Stimulated activated naive B cell treated with anti-CD40 and anti-IgM and Interleukin-4, amounts not matched to agents 10 μg/mL and 1 μg/mL and 100 μg/mL, for 72 hours (primary cell): ENCODE measurements at regions not wholly inside any gene's neighbourhood (a gene's known extent, or its start where the extent isn't known, plus 50 kb on each side); places are given as distances from the start of the nearest gene placed in this dataset.
"Not testable (repeated sequence)": the region's sequence is repeated elsewhere in the genome, so short reads cannot be mapped to it uniquely, and the experiment has no call there.

Experiments used
- ATAC-seq, 2 donors: fragments of 150-1000 bp; cut with Tn5 transposase; replicated peaks; 2 replicates each; pipeline ENCODE4 v1.10.0; 2021; ENCODE audit warnings: moderate library complexity in 1 of 2
- DNase-seq: peaks from one replicate; pipeline ENCODE4 v3.0.0; 2021
- H3K27ac Mint-ChIP-seq: one replicate; pipeline ENCODE4 v1.8.0; 2022; ENCODE audit warnings: mild to moderate bottlenecking, mixed read lengths
- H3K27me3 Mint-ChIP-seq, 2 donors: one replicate each; pipeline ENCODE4 v1.8.0; 2022; ENCODE audit warnings: mixed read lengths in 2 of 2
- H3K36me3 Mint-ChIP-seq, 2 donors: one replicate each; pipeline ENCODE4 v1.8.0; 2022; ENCODE audit warnings: mixed read lengths in 2 of 2, mild to moderate bottlenecking in 1 of 2
- H3K4me1 Mint-ChIP-seq, 2 donors: one replicate each; pipeline ENCODE4 v1.8.0; 2022; ENCODE audit warnings: mixed read lengths in 2 of 2, mild to moderate bottlenecking in 1 of 2
- H3K4me3 Mint-ChIP-seq, 2 donors: one replicate each; pipeline ENCODE4 v1.8.0; 2022; ENCODE audit warnings: mild to moderate bottlenecking in 2 of 2, mixed read lengths in 2 of 2, moderate library complexity in 1 of 2
- H3K9me3 Mint-ChIP-seq, 2 donors: one replicate each; pipeline ENCODE4 v1.8.0; 2022; ENCODE audit warnings: mixed read lengths in 2 of 2, mild to moderate bottlenecking in 1 of 2

GRCh38 chr7:136275794-136276193 is 298.6 kb upstream of the MTPN start:
- Mint-ChIP-seq H3K36me3 (no peaks in the 10 kb centered on the region), H3K4me3 (no peak overlapping the region), H3K27ac (no peak overlapping the region), H3K27me3 (no peaks in the 10 kb centered on the region), H3K4me1 (no peaks in the 10 kb centered on the region), H3K9me3 (peaks cover 0 to 3% of the 10 kb centered on the region in 2 donors)
- no peak for DNase-seq
- ATAC-seq = no peak

GRCh38 chr7:136274636-136275345 is 297.6 kb upstream of the MTPN start:
- ATAC-seq (no peak), DNase-seq (no peak)
- no peak overlapping the region for H3K27ac Mint-ChIP-seq
- no peak overlapping the region for H3K4me3 Mint-ChIP-seq
- H3K36me3 Mint-ChIP-seq = no peaks in the 10 kb centered on the region
- no peaks in the 10 kb centered on the region for H3K4me1 Mint-ChIP-seq
- H3K27me3 Mint-ChIP-seq = no peaks in the 10 kb centered on the region
- H3K9me3 Mint-ChIP-seq = peaks cover 2 to 4% of the 10 kb centered on the region in 2 donors

GRCh38 chr7:136272934-136273333 is 295.8 kb upstream of the MTPN start:
- Mint-ChIP-seq H3K27ac (no peak overlapping the region), H3K4me3 (no peak overlapping the region), H3K4me1 (no peaks in the 10 kb centered on the region), H3K27me3 (no peaks in the 10 kb centered on the region), H3K9me3 (peaks cover 8 to 17% of the 10 kb centered on the region in 2 donors), H3K36me3 (no peaks in the 10 kb centered on the region)
- no peak for ATAC-seq
- no peak for DNase-seq

- Mint-ChIP-seq H3K4me3 (no peak overlapping the region), H3K9me3 (peaks cover 18 to 31% of the 10 kb centered on the region in 2 donors), H3K36me3 (no peaks in the 10 kb centered on the region), H3K27me3 (no peaks in the 10 kb centered on the region), H3K4me1 (no peaks in the 10 kb centered on the region), H3K27ac (no peak overlapping the region)
- DNase-seq (no peak), ATAC-seq (no peak)
Measured at GRCh38 chr7:136267822-136268221, 290.7 kb upstream of the MTPN start.

- Mint-ChIP-seq H3K4me1 (no peaks in the 10 kb centered on the region), H3K27me3 (no peaks in the 10 kb centered on the region), H3K4me3 (no peak overlapping the region), H3K27ac (no peak overlapping the region), H3K36me3 (no peaks in the 10 kb centered on the region), H3K9me3 (peaks cover 23 to 36% of the 10 kb centered on the region in 2 donors)
- DNase-seq (no peak), ATAC-seq (no peak)
Measured at GRCh38 chr7:136266457-136266856, 289.3 kb upstream of the MTPN start.

GRCh38 chr7:136264304-136264703 is 287.1 kb upstream of the MTPN start:
- H3K4me1 Mint-ChIP-seq, H3K27me3 Mint-ChIP-seq, DNase-seq, H3K27ac Mint-ChIP-seq, ATAC-seq, H3K36me3 Mint-ChIP-seq, H3K4me3 Mint-ChIP-seq: not testable (repeated sequence)
- peaks cover 30 to 41% of the 10 kb centered on the region in 2 donors for H3K9me3 Mint-ChIP-seq

- not testable (repeated sequence) for ATAC-seq, DNase-seq, H3K27me3 Mint-ChIP-seq, H3K4me1 Mint-ChIP-seq, H3K4me3 Mint-ChIP-seq, H3K27ac Mint-ChIP-seq, H3K36me3 Mint-ChIP-seq
- H3K9me3 Mint-ChIP-seq = peaks cover 28 to 31% of the 10 kb centered on the region in 2 donors
Measured at GRCh38 chr7:136263112-136263860, 286.1 kb upstream of the MTPN start.

GRCh38 chr7:136260591-136260990 is 283.4 kb upstream of the MTPN start:
- not testable (repeated sequence) for H3K36me3 Mint-ChIP-seq, ATAC-seq, H3K27ac Mint-ChIP-seq, H3K27me3 Mint-ChIP-seq, H3K4me1 Mint-ChIP-seq, DNase-seq, H3K4me3 Mint-ChIP-seq
- H3K9me3 Mint-ChIP-seq = peaks cover 20 to 22% of the 10 kb centered on the region in 2 donors

- ATAC-seq (no peak), DNase-seq (no peak)
- Mint-ChIP-seq H3K4me1 (no peaks in the 10 kb centered on the region), H3K36me3 (no peaks in the 10 kb centered on the region), H3K4me3 (no peak overlapping the region), H3K9me3 (peaks cover 18% of the 10 kb centered on the region in 2 donors), H3K27ac (no peak overlapping the region), H3K27me3 (no peaks in the 10 kb centered on the region)
Measured at GRCh38 chr7:136259074-136259473, 281.9 kb upstream of the MTPN start.

GRCh38 chr7:136256491-136256890 is 279.3 kb upstream of the MTPN start:
- Mint-ChIP-seq H3K27me3 (no peaks in the 10 kb centered on the region), H3K27ac (no peak overlapping the region), H3K4me1 (no peaks in the 10 kb centered on the region), H3K36me3 (no peaks in the 10 kb centered on the region), H3K9me3 (peaks cover 9% of the 10 kb centered on the region in 2 donors), H3K4me3 (no peak overlapping the region)
- ATAC-seq (no peak), DNase-seq (no peak)

GRCh38 chr7:136254148-136254547 is 277.0 kb upstream of the MTPN start:
- Mint-ChIP-seq H3K27ac (no peak overlapping the region), H3K4me3 (no peak overlapping the region), H3K9me3 (peaks cover 0 to 2% of the 10 kb centered on the region in 2 donors), H3K4me1 (no peaks in the 10 kb centered on the region), H3K36me3 (no peaks in the 10 kb centered on the region), H3K27me3 (no peaks in the 10 kb centered on the region)
- DNase-seq = no peak
- ATAC-seq = no peak

GRCh38 chr7:136251826-136252225 is 274.7 kb upstream of the MTPN start:
- Mint-ChIP-seq H3K27me3 (no peaks in the 10 kb centered on the region), H3K4me1 (no peaks in the 10 kb centered on the region)
- no peak for ATAC-seq

GRCh38 chr7:136247211-136247610 is 270.1 kb upstream of the MTPN start:
- no peak for ATAC-seq
- Mint-ChIP-seq H3K4me1 (no peaks in the 10 kb centered on the region), H3K4me3 (no peak overlapping the region), H3K27me3 (no peaks in the 10 kb centered on the region), H3K9me3 (no peaks in the 10 kb centered on the region), H3K36me3 (no peaks in the 10 kb centered on the region), H3K27ac (no peak overlapping the region)
- DNase-seq = no peak

More at GRCh38 chr7:136251826-136252225, 274.7 kb upstream of the MTPN start:
- H3K9me3 Mint-ChIP-seq = peaks cover 0 to 2% of the 10 kb centered on the region in 2 donors
- H3K4me3 Mint-ChIP-seq = no peak overlapping the region
- H3K27ac Mint-ChIP-seq = no peak overlapping the region
- no peak for DNase-seq
- H3K36me3 Mint-ChIP-seq = no peaks in the 10 kb centered on the region

GRCh38 chr7:136245327-136246004 is 268.3 kb upstream of the MTPN start:
- DNase-seq (no peak), ATAC-seq (no peak)
- peaks cover 0 to 3% of the 10 kb centered on the region in 2 donors for H3K9me3 Mint-ChIP-seq
- H3K36me3 Mint-ChIP-seq = no peaks in the 10 kb centered on the region
- H3K4me3 Mint-ChIP-seq = no peak overlapping the region
- no peak overlapping the region for H3K27ac Mint-ChIP-seq
- no peaks in the 10 kb centered on the region for H3K27me3 Mint-ChIP-seq
- H3K4me1 Mint-ChIP-seq = no peaks in the 10 kb centered on the region
